HG03280 (cell line): ENCODE measurements at regions not wholly inside any gene's neighbourhood (a gene's known extent, or its start where the extent isn't known, plus 50 kb on each side); places are given as distances from the start of the nearest gene placed in this dataset.
"Not testable (repeated sequence)": the region's sequence is repeated elsewhere in the genome, so short reads cannot be mapped to it uniquely, and the experiment has no call there.

Experiments used
- ATAC-seq: cut with Tn5 transposase; IDR thresholded peaks from one replicate; pipeline ENCODE4 v1.9.1; 2021; ENCODE audit warnings: mild to moderate bottlenecking, moderate library complexity; ENCODE audit not compliant: unreplicated experiment

GRCh38 chr10:117782276-117782675 lies 239.7 kb downstream of the EMX2 start:
- ATAC-seq, result no peak

- no peak for ATAC-seq
These were observed 241.3 kb downstream of the EMX2 start for GRCh38 chr10:117783698-117784395.

- no peak for ATAC-seq
These were observed 242.2 kb downstream of the EMX2 start for GRCh38 chr10:117784776-117785175.

GRCh38 chr10:117788911-117789310 lies 246.4 kb downstream of the EMX2 start:
- ATAC-seq, result no peak

GRCh38 chr10:117790179-117790578 lies 247.6 kb downstream of the EMX2 start:
- no peak for ATAC-seq

- no peak for ATAC-seq
These were observed 248.1 kb downstream of the EMX2 start for GRCh38 chr10:117790621-117791020.

- no peak for ATAC-seq
These were observed 249.7 kb downstream of the EMX2 start for GRCh38 chr10:117792214-117792613.

- ATAC-seq, result no peak
These were observed 250.5 kb downstream of the RAB11FIP2 start for GRCh38 chr10:117796130-117796745.

- no peak for ATAC-seq
These were observed 249.4 kb downstream of the RAB11FIP2 start for GRCh38 chr10:117797296-117797695.

GRCh38 chr10:117801691-117802090 lies 245.1 kb downstream of the RAB11FIP2 start:
- ATAC-seq, result no peak

GRCh38 chr10:117804470-117805011 lies 242.2 kb downstream of the RAB11FIP2 start:
- ATAC-seq, result no peak

GRCh38 chr10:117805139-117805538 lies 241.6 kb downstream of the RAB11FIP2 start:
- no peak for ATAC-seq

- no peak for ATAC-seq
These were observed 239.3 kb downstream of the RAB11FIP2 start for GRCh38 chr10:117807441-117807840.

- not testable (repeated sequence) for ATAC-seq
These were observed 230.9 kb downstream of the RAB11FIP2 start for GRCh38 chr10:117815816-117816215.

GRCh38 chr10:117817116-117817515 lies 229.6 kb downstream of the RAB11FIP2 start:
- no peak for ATAC-seq

- ATAC-seq, result no peak
These were observed 228.0 kb downstream of the RAB11FIP2 start for GRCh38 chr10:117818721-117819120.

- ATAC-seq, result no peak
These were observed 227.4 kb downstream of the RAB11FIP2 start for GRCh38 chr10:117819304-117819703.

GRCh38 chr10:117823980-117824379 lies 222.8 kb downstream of the RAB11FIP2 start:
- no peak for ATAC-seq

- ATAC-seq, result no peak
These were observed 216.5 kb downstream of the RAB11FIP2 start for GRCh38 chr10:117830205-117830604.

GRCh38 chr10:117830787-117831212 lies 215.9 kb downstream of the RAB11FIP2 start:
- ATAC-seq, result no peak

- not testable (repeated sequence) for ATAC-seq
These were observed 207.9 kb downstream of the RAB11FIP2 start for GRCh38 chr10:117838500-117839498.
